A673 (cell line): ENCODE measurements at regions not wholly inside any gene's neighbourhood (a gene's known extent, or its start where the extent isn't known, plus 50 kb on each side); places are given as distances from the start of the nearest gene placed in this dataset.

Source experiments
- BruUV-seq: library from RNA; stranded (reverse); fragments of 400-500 nt; replicated peaks from 2 replicates; lab custom pipeline; 2021; lab: Mats Ljungman, UMichigan
- CTCF ChIA-PET: fragments of 300-600 bp; sonication (Branson Sonifier 250); formaldehyde crosslinking; loops from one replicate; lab custom pipeline; 2022; ENCODE audit warnings: antibody characterized with exemption; lab: Charles Lee
- POLR2A ChIA-PET: fragments of 300-600 bp; sonication (Branson Sonifier 250); formaldehyde crosslinking; loops from one replicate; lab custom pipeline; 2022; ENCODE audit warnings: antibody characterized with exemption; ENCODE audit not compliant: low non-redundant PET; lab: Charles Lee
- DNase-seq: peaks from one replicate; pipeline ENCODE4 v3.0.0-alpha.2; 2015; ENCODE audit warnings: low spot score
- H3K27ac ChIP-seq: fragments of 200-600 bp; sonication (generic); 2 replicates; pipeline ENCODE4 v1.5.1; 2016; ENCODE audit warnings: mixed run types, low read depth, mild to moderate bottlenecking, mixed read lengths, antibody characterized with exemption, low read length; ENCODE audit not compliant: poor library complexity, severe bottlenecking
- H3K27me3 ChIP-seq: fragments of 200-600 bp; sonication (generic); replicated peaks from 2 replicates; pipeline ENCODE4 v1.6.1; 2017; ENCODE audit warnings: mixed run types, low read depth, mild to moderate bottlenecking, mixed read lengths, antibody characterized with exemption, low read length; ENCODE audit not compliant: insufficient read depth, poor library complexity
- H3K36me3 ChIP-seq: fragments of 200-600 bp; sonication (generic); 2 replicates; pipeline ENCODE4 v1.6.1; 2016; ENCODE audit warnings: mixed run types, mild to moderate bottlenecking, mixed read lengths, antibody characterized with exemption, low read length; ENCODE audit not compliant: insufficient read depth, poor library complexity, severe bottlenecking
- H3K4me1 ChIP-seq: fragments of 200-600 bp; sonication (generic); 2 replicates; pipeline ENCODE4 v1.6.1; 2017; ENCODE audit warnings: mixed run types, mild to moderate bottlenecking, mixed read lengths, antibody characterized with exemption, low read length; ENCODE audit not compliant: insufficient read depth, poor library complexity, severe bottlenecking
- H3K4me3 ChIP-seq: fragments of 200-600 bp; sonication (generic); 2 replicates; pipeline ENCODE4 v1.5.1; 2016; ENCODE audit warnings: low read depth, mixed run types, mild to moderate bottlenecking, mixed read lengths, low read length; ENCODE audit not compliant: poor library complexity, severe bottlenecking
- H3K9me3 ChIP-seq: fragments of 200-600 bp; sonication (generic); 2 replicates; pipeline ENCODE4 v1.6.1; 2016; ENCODE audit warnings: mixed run types, low read depth, mild to moderate bottlenecking, mixed read lengths, antibody characterized with exemption, low read length; ENCODE audit not compliant: poor library complexity, severe bottlenecking
- EZH2 ChIP-seq: fragments of 200-600 bp; sonication (generic); IDR thresholded peaks from 2 replicates; pipeline ENCODE4 v1.6.1; 2017; ENCODE audit warnings: borderline replicate concordance, low read depth, mild to moderate bottlenecking, mixed read lengths, antibody characterized with exemption, low read length; ENCODE audit not compliant: poor library complexity, severe bottlenecking
- intact Hi-C: fragments of 100-400 bp; cut with micrococcal nuclease; formaldehyde crosslinking; loops from one replicate; pipeline ENCODE4 v1.10.0; 2022; ENCODE audit not compliant: unreplicated experiment
- TF ChIP-seq, protein P1 (sequence below): fragments of 300-800, 200-600 bp; sonication (generic); conservative IDR thresholded peaks from 2 replicates; pipeline ENCODE4 v1.5.1; 2017; ENCODE audit warnings: low read depth, mild to moderate bottlenecking, antibody characterized with exemption, low read length, moderate library complexity, mixed read lengths

DNA sequence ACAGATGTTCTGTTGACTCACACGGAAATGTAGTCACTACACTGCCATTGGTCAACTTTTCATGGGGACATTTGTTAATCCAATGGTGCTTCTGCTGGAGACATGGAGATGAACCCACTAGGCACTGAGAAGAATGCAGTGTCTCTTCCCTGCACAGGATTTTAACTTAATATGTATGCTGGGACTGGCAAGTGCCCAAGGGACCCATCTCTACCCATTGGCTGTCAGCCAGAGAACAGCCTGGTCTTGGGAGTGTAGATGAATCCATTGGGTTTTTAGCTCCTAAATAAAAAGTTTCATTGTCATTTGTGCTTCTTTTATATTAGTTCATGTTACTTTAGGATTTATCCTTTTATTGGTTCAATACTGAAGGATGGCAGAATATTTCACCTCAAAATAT lies 195.8 kb upstream of the CDH6 start:
- no peak overlapping the region for H3K4me3 ChIP-seq
- peak; percentile 75 for DNase-seq
- ChIA-PET POLR2A (no interaction called here), CTCF (no interaction called here)
- H3K4me1 ChIP-seq = peaks cover 5% of the 10 kb centered on the region
- intact Hi-C loops = no loop called here
- H3K27ac ChIP-seq = no peak overlapping the region
- no peak for TF ChIP-seq EZH2
- TF ChIP-seq, protein P1, sequence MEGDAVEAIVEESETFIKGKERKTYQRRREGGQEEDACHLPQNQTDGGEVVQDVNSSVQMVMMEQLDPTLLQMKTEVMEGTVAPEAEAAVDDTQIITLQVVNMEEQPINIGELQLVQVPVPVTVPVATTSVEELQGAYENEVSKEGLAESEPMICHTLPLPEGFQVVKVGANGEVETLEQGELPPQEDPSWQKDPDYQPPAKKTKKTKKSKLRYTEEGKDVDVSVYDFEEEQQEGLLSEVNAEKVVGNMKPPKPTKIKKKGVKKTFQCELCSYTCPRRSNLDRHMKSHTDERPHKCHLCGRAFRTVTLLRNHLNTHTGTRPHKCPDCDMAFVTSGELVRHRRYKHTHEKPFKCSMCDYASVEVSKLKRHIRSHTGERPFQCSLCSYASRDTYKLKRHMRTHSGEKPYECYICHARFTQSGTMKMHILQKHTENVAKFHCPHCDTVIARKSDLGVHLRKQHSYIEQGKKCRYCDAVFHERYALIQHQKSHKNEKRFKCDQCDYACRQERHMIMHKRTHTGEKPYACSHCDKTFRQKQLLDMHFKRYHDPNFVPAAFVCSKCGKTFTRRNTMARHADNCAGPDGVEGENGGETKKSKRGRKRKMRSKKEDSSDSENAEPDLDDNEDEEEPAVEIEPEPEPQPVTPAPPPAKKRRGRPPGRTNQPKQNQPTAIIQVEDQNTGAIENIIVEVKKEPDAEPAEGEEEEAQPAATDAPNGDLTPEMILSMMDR = no peak
- no peaks in the 10 kb centered on the region for H3K27me3 ChIP-seq
- H3K9me3 ChIP-seq = no peaks in the 10 kb centered on the region
- BruUV-seq = no TSS peak
- no peaks in the 10 kb centered on the region for H3K36me3 ChIP-seq

DNA sequence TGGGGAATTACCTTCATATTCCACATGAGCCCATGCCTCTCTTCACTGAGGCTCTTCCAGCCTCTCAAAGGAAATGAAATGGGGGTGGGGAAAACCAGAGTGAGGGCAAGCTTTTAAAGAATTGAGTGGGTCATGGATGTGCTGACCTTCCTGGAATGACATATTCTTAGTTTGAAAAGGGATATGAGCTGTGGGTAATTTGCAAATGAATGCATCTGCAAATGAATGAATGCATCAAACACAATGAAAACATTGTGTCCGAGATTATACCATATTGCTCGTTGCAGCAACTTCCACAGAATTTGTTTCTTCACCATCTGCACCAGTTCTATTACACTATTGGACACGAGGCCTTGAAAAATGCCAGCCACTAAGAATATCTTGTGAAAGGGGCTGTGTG lies 198.6 kb upstream of the CDH6 start:
- ChIA-PET CTCF (no interaction called here), POLR2A (no interaction called here)
- TF ChIP-seq EZH2 = no peak
- TF ChIP-seq, protein P1 = no peak

DNA sequence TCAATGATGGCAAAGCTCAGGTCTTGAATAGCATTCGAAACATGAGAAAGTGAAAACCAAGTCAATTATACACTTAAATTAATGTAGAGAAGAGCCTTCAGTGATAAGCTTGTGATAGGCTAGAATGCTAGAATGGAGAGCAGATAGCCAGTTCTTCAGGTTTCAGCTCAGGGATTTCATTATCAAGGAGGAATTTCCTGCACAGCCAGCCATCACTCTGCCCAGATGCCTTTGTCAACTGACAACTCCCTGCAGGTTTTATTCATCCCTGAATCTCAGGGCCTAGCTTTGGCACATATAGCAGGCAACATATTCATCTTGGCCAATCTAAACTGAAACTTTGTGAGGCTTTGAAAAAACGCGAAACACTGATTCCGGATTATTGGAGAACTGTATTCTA lies 199.3 kb upstream of the CDH6 start:
- CTCF ChIA-PET = no interaction called here
- H3K27ac ChIP-seq = no peak overlapping the region
- no TSS peak for BruUV-seq
- intact Hi-C loops = no loop called here
- no peaks in the 10 kb centered on the region for H3K36me3 ChIP-seq
- POLR2A ChIA-PET = no interaction called here
- no peaks in the 10 kb centered on the region for H3K27me3 ChIP-seq
- peaks cover 5% of the 10 kb centered on the region for H3K4me1 ChIP-seq
- DNase-seq = peak; percentile 10
- TF ChIP-seq, protein P1 = no peak
- TF ChIP-seq EZH2 = no peak
- H3K4me3 ChIP-seq = no peak overlapping the region
- no peaks in the 10 kb centered on the region for H3K9me3 ChIP-seq

More for the DNA sequence above, 198.6 kb upstream of the CDH6 start:
- peaks cover 5% of the 10 kb centered on the region for H3K4me1 ChIP-seq
- H3K4me3 ChIP-seq = no peak overlapping the region
- H3K27me3 ChIP-seq = no peaks in the 10 kb centered on the region
- no TSS peak for BruUV-seq
- DNase-seq = no peak
- intact Hi-C loops = no loop called here
- no peaks in the 10 kb centered on the region for H3K9me3 ChIP-seq
- no peak overlapping the region for H3K27ac ChIP-seq
- H3K36me3 ChIP-seq = no peaks in the 10 kb centered on the region
